ENCODE measurements at regions not wholly inside any gene's neighbourhood (a gene's known extent, or its start where the extent isn't known, plus 50 kb on each side); places are given as distances from the start of the nearest gene placed in this dataset.
"Not testable (repeated sequence)": the region's sequence is repeated elsewhere in the genome, so short reads cannot be mapped to it uniquely, and the experiment has no call there.

GRCh38 chr13:90884066-90884465 is 463.4 kb upstream of the MIR17HG start:
- no peaks in the 10 kb centered on the region for H3K36me3 ChIP-seq (ENCODE audit: low read depth, low read length)
- H4K20me1 ChIP-seq (ENCODE audit: low read length), result no peaks in the 10 kb centered on the region
- TF ChIP-seq CTCF (conservative IDR thresholded peaks at IDR 0.05; ENCODE audit: low read depth, low read length) (no peak), EZH2 (IDR thresholded peaks at IDR 0.05; ENCODE audit: low read length, unreplicated experiment) (no peak), EZH2phosphoT487 (IDR thresholded peaks at IDR 0.05; ENCODE audit: borderline replicate concordance, low read length) (no peak)
- no peaks in the 10 kb centered on the region for H3K27me3 ChIP-seq (ENCODE audit: low read length)
- H3F3A ChIP-seq (ENCODE audit: low read length, unreplicated experiment), result no peaks in the 10 kb centered on the region
- no peak overlapping the region for H3K4me3 ChIP-seq (ENCODE audit: low read length)
- H3K79me2 ChIP-seq (ENCODE audit: low read length), result no peaks in the 10 kb centered on the region
- H2AFZ ChIP-seq (ENCODE audit: low read length), result no peak overlapping the region
- no peaks in the 10 kb centered on the region for H3K4me1 ChIP-seq (ENCODE audit: insufficient read depth, low read length)
- H3K9ac ChIP-seq (ENCODE audit: low read length), result no peak overlapping the region
- H3K9me3 ChIP-seq (ENCODE audit: low read length), result no peaks in the 10 kb centered on the region
- CTCF ChIA-PET, result no interaction called here
- POLR2A ChIA-PET (ENCODE audit: unreplicated experiment), result no interaction called here
- no peak overlapping the region for H3K27ac ChIP-seq (ENCODE audit: low read length)
- DNase-seq (no peak), ATAC-seq (no peak)
- intact Hi-C loops (cut with micrococcal nuclease), result loop anchor here (10.0 kb wide), 1 partner anchor 161 kb away; no protein-coding TSS in a partner anchor
- no peaks in the 10 kb centered on the region for H3K9me2 ChIP-seq (replicated peaks; ENCODE audit: low read length)
- no peak overlapping the region for H3K4me2 ChIP-seq (ENCODE audit: low read length)
- BruUV-seq (replicated peaks), result no TSS peak

GRCh38 chr13:90889906-90890834 is 457.3 kb upstream of the MIR17HG start:
- Histone ChIP-seq H4K20me1 (ENCODE audit: low read length) (no peaks in the 10 kb centered on the region), H3K36me3 (ENCODE audit: low read depth, low read length) (no peaks in the 10 kb centered on the region), H3K4me1 (ENCODE audit: insufficient read depth, low read length) (no peaks in the 10 kb centered on the region), H2AFZ (ENCODE audit: low read length) (no peak overlapping the region), H3K9me2 (replicated peaks; ENCODE audit: low read length) (no peaks in the 10 kb centered on the region), H3F3A (ENCODE audit: low read length, unreplicated experiment) (no peaks in the 10 kb centered on the region), H3K27ac (ENCODE audit: low read length) (no peak overlapping the region), H3K9ac (ENCODE audit: low read length) (no peak overlapping the region), H3K4me2 (ENCODE audit: low read length) (no peak overlapping the region), H3K4me3 (ENCODE audit: low read length) (no peak overlapping the region), H3K79me2 (ENCODE audit: low read length) (no peaks in the 10 kb centered on the region), H3K27me3 (ENCODE audit: low read length) (no peaks in the 10 kb centered on the region), H3K9me3 (ENCODE audit: low read length) (no peaks in the 10 kb centered on the region)
- ChIA-PET POLR2A (ENCODE audit: unreplicated experiment) (no interaction called here), CTCF (no interaction called here)
- intact Hi-C loops (cut with micrococcal nuclease), result loop anchor here (10.0 kb wide), 1 partner anchor 155 kb away; no protein-coding TSS in a partner anchor
- ATAC-seq (no peak), DNase-seq (no peak)
- BruUV-seq (replicated peaks), result no TSS peak
- TF ChIP-seq EZH2phosphoT487 (IDR thresholded peaks at IDR 0.05; ENCODE audit: borderline replicate concordance, low read length), result no peak
- TF ChIP-seq CTCF (conservative IDR thresholded peaks at IDR 0.05; ENCODE audit: low read depth, low read length), result no peak
- TF ChIP-seq EZH2 (IDR thresholded peaks at IDR 0.05; ENCODE audit: low read length, unreplicated experiment), result no peak

- TF ChIP-seq EZH2phosphoT487 (IDR thresholded peaks at IDR 0.05; ENCODE audit: borderline replicate concordance, low read length), result no peak
- no peaks in the 10 kb centered on the region for H3K4me1 ChIP-seq (ENCODE audit: insufficient read depth, low read length)
- ChIA-PET CTCF (no interaction called here), POLR2A (ENCODE audit: unreplicated experiment) (interaction anchor here (0.6 kb wide), 1 partner anchor 15 kb away, joined by 5 read pairs; no protein-coding TSS in a partner anchor)
- H3K79me2 ChIP-seq (ENCODE audit: low read length), result no peaks in the 10 kb centered on the region
- no peak overlapping the region for H3K9ac ChIP-seq (ENCODE audit: low read length)
- DNase-seq (no peak), ATAC-seq (no peak)
- H3K27ac ChIP-seq (ENCODE audit: low read length), result no peak overlapping the region
- H3K4me3 ChIP-seq (ENCODE audit: low read length), result no peak overlapping the region
- no peaks in the 10 kb centered on the region for H3K27me3 ChIP-seq (ENCODE audit: low read length)
- BruUV-seq (replicated peaks), result no TSS peak
- H3F3A ChIP-seq (ENCODE audit: low read length, unreplicated experiment), result no peaks in the 10 kb centered on the region
- H3K4me2 ChIP-seq (ENCODE audit: low read length), result no peak overlapping the region
- no peaks in the 10 kb centered on the region for H4K20me1 ChIP-seq (ENCODE audit: low read length)
- H2AFZ ChIP-seq (ENCODE audit: low read length), result no peak overlapping the region
- intact Hi-C loops (cut with micrococcal nuclease), result no loop called here
- no peaks in the 10 kb centered on the region for H3K36me3 ChIP-seq (ENCODE audit: low read depth, low read length)
- no peaks in the 10 kb centered on the region for H3K9me2 ChIP-seq (replicated peaks; ENCODE audit: low read length)
- no peaks in the 10 kb centered on the region for H3K9me3 ChIP-seq (ENCODE audit: low read length)
Observed at GRCh38 chr13:90891329-90891728, 456.2 kb upstream of the MIR17HG start.

GRCh38 chr13:90893199-90893598 is 454.3 kb upstream of the MIR17HG start:
- POLR2A ChIA-PET (ENCODE audit: unreplicated experiment); intact Hi-C loops (cut with micrococcal nuclease): not testable (repeated sequence)

More at GRCh38 chr13:90893199-90893598, 454.3 kb upstream of the MIR17HG start:
- H3K79me2 ChIP-seq (ENCODE audit: low read length); ATAC-seq; CTCF ChIA-PET; H3K27me3 ChIP-seq (ENCODE audit: low read length); BruUV-seq (replicated peaks); H3K9ac ChIP-seq (ENCODE audit: low read length); H3K4me1 ChIP-seq (ENCODE audit: insufficient read depth, low read length); H3K4me3 ChIP-seq (ENCODE audit: low read length); H3K9me2 ChIP-seq (replicated peaks; ENCODE audit: low read length); DNase-seq; H3F3A ChIP-seq (ENCODE audit: low read length, unreplicated experiment); H4K20me1 ChIP-seq (ENCODE audit: low read length); H3K36me3 ChIP-seq (ENCODE audit: low read depth, low read length); H3K9me3 ChIP-seq (ENCODE audit: low read length); H3K27ac ChIP-seq (ENCODE audit: low read length); H3K4me2 ChIP-seq (ENCODE audit: low read length); H2AFZ ChIP-seq (ENCODE audit: low read length): not testable (repeated sequence)
